ENCODE measurements at regions not wholly inside any gene's neighbourhood (a gene's known extent, or its start where the extent isn't known, plus 50 kb on each side); places are given as distances from the start of the nearest gene placed in this dataset.

DNA sequence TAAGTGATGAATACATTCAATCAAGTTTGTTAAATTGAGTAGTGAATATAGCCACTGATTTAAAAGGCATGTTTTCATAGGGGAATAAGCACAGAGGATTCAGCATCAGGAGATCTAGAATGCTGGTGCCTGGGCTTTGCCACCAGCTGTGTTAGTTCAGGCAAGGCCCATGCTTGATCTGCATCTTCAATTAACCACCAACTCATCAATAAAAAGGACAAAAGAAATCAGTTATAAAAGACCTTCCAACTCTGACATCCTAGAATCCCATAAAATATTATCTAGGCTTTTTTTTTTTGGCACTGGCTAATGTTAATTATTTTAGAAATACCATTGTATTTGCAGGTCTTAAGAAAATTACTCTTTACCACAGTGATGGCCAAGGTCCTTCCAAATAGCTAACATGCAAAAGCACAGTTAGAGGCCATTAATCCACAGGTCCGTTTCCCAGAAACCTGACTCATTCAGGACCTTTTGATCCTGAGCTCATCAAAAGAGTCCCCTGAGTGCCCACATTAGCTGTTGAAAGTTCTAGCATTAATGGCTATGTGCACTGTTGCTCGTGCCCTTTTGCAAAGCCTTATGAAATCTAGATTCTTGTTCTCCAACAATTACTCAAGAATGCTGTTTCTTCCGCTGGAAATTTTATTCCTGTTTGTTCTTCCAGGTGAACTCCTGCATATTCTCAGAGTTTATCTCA lies 170.0 kb downstream of the CYRIA start:
- TF ChIP-seq, protein P1, sequence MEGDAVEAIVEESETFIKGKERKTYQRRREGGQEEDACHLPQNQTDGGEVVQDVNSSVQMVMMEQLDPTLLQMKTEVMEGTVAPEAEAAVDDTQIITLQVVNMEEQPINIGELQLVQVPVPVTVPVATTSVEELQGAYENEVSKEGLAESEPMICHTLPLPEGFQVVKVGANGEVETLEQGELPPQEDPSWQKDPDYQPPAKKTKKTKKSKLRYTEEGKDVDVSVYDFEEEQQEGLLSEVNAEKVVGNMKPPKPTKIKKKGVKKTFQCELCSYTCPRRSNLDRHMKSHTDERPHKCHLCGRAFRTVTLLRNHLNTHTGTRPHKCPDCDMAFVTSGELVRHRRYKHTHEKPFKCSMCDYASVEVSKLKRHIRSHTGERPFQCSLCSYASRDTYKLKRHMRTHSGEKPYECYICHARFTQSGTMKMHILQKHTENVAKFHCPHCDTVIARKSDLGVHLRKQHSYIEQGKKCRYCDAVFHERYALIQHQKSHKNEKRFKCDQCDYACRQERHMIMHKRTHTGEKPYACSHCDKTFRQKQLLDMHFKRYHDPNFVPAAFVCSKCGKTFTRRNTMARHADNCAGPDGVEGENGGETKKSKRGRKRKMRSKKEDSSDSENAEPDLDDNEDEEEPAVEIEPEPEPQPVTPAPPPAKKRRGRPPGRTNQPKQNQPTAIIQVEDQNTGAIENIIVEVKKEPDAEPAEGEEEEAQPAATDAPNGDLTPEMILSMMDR (IDR thresholded peaks at IDR 0.05): no peak
- no peak for TF ChIP-seq POLR2A (IDR thresholded peaks at IDR 0.05)
